ENCODE measurements at regions not wholly inside any gene's neighbourhood (a gene's known extent, or its start where the extent isn't known, plus 50 kb on each side); places are given as distances from the start of the nearest gene placed in this dataset.

- no peaks in the 10 kb centered on the region for H3K4me1 Mint-ChIP-seq
- H3K9me3 Mint-ChIP-seq, result no peaks in the 10 kb centered on the region
- H3K4me3 Mint-ChIP-seq, result no peak overlapping the region
- H3K27me3 Mint-ChIP-seq, result peaks cover 12% of the 10 kb centered on the region
- CTCF ChIA-PET, result no interaction called here
- no peaks in the 10 kb centered on the region for H3K36me3 Mint-ChIP-seq
- no peak for DNase-seq
- no peak overlapping the region for H3K27ac Mint-ChIP-seq
Observed at GRCh38 chr15:60083318-60083717, 79.2 kb downstream of the FOXB1 start.

- H3K9me3 Mint-ChIP-seq, result no peaks in the 10 kb centered on the region
- DNase-seq, result no peak
- no peaks in the 10 kb centered on the region for H3K4me1 Mint-ChIP-seq
- H3K36me3 Mint-ChIP-seq, result no peaks in the 10 kb centered on the region
- H3K27me3 Mint-ChIP-seq, result peaks cover 17% of the 10 kb centered on the region
- CTCF ChIA-PET, result interaction anchor here (0.7 kb wide), 1 partner anchor 20 kb away, joined by 3 read pairs; no protein-coding TSS in a partner anchor
- H3K4me3 Mint-ChIP-seq, result no peak overlapping the region
- no peak overlapping the region for H3K27ac Mint-ChIP-seq
Observed at GRCh38 chr15:60086681-60087429, 82.7 kb downstream of the FOXB1 start.

DNA sequence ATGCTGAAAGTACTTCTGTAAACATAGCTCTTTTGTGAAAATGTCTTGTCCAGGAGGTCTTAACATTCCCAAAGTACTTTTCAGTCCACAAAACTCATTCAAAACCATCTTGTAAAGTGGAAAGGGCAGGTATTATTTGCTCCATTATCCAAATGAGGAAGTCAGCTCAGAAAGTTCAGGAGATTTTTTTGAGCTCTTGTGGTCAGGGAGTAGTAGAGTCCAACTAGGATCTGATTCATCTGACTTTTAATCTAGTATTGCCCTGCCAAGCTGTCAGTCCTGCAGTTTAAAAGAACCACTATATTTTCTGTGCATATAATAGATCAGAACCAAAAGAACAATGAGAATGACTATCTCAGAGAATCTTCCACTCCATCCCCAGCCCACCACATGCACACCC is 83.5 kb downstream of the FOXB1 start:
- H3K36me3 Mint-ChIP-seq, result no peaks in the 10 kb centered on the region
- no peak overlapping the region for H3K27ac Mint-ChIP-seq
- CTCF ChIA-PET, result interaction anchor here (0.7 to 1.1 kb wide), 2 partner anchors 12 to 20 kb away, joined by 3 read pairs; no protein-coding TSS in a partner anchor
- no peaks in the 10 kb centered on the region for H3K4me1 Mint-ChIP-seq
- H3K27me3 Mint-ChIP-seq, result peaks cover 17% of the 10 kb centered on the region
- no peaks in the 10 kb centered on the region for H3K9me3 Mint-ChIP-seq
- H3K4me3 Mint-ChIP-seq, result no peak overlapping the region
- no peak for DNase-seq

- H3K27ac Mint-ChIP-seq, result no peak overlapping the region
- no peak overlapping the region for H3K4me3 Mint-ChIP-seq
- no peaks in the 10 kb centered on the region for H3K36me3 Mint-ChIP-seq
- CTCF ChIA-PET, result interaction anchor here (1.1 kb wide), 1 partner anchor 43 kb away, joined by 3 read pairs; no protein-coding TSS in a partner anchor
- peaks cover 28% of the 10 kb centered on the region for H3K27me3 Mint-ChIP-seq
- DNase-seq, result no peak
- H3K9me3 Mint-ChIP-seq, result no peaks in the 10 kb centered on the region
- no peaks in the 10 kb centered on the region for H3K4me1 Mint-ChIP-seq
Observed at GRCh38 chr15:60090747-60091146, 86.6 kb downstream of the FOXB1 start.

DNA sequence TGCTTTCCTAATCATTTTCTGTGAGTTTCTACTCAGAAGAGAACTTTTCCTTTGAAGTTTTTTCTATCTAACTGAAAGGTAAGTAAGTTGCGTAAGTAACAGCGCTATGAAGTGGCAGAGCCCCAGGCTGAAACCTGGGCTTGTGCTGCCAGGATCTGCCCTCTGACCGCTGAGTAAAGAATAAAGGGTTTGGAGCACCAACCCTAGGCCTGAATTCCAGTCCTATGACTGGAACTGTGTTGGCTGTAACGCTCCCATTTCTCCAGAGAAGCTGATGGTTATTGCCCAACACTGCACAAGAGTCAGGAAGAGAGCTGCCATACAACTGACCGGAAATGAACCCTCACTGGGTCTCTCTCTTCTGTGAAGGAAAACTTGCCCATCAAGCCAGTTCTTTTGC is 87.0 kb downstream of the FOXB1 start:
- Mint-ChIP-seq H3K9me3 (no peaks in the 10 kb centered on the region), H3K27me3 (peaks cover 28% of the 10 kb centered on the region), H3K36me3 (no peaks in the 10 kb centered on the region), H3K4me1 (no peaks in the 10 kb centered on the region), H3K4me3 (no peak overlapping the region), H3K27ac (no peak overlapping the region)
- CTCF ChIA-PET, result interaction anchor here (1.1 kb wide), 1 partner anchor 43 kb away, joined by 3 read pairs; no protein-coding TSS in a partner anchor
- no peak for DNase-seq

- Mint-ChIP-seq H3K27ac (no peak overlapping the region), H3K4me1 (no peaks in the 10 kb centered on the region), H3K36me3 (no peaks in the 10 kb centered on the region), H3K4me3 (no peak overlapping the region), H3K9me3 (peaks cover 2% of the 10 kb centered on the region), H3K27me3 (peaks cover 28% of the 10 kb centered on the region)
- CTCF ChIA-PET, result no interaction called here
- no peak for DNase-seq
Observed at GRCh38 chr15:60091911-60092310, 87.8 kb downstream of the FOXB1 start.

GRCh38 chr15:60093273-60094067 is 89.4 kb downstream of the FOXB1 start:
- Mint-ChIP-seq H3K27ac (no peak overlapping the region), H3K9me3 (peaks cover 2% of the 10 kb centered on the region), H3K4me1 (no peaks in the 10 kb centered on the region), H3K27me3 (peaks cover 27% of the 10 kb centered on the region), H3K36me3 (no peaks in the 10 kb centered on the region), H3K4me3 (no peak overlapping the region)
- CTCF ChIA-PET, result no interaction called here
- no peak for DNase-seq

- Mint-ChIP-seq H3K4me3 (no peak overlapping the region), H3K9me3 (peaks cover 2% of the 10 kb centered on the region), H3K4me1 (no peaks in the 10 kb centered on the region), H3K27ac (no peak overlapping the region), H3K27me3 (peaks cover 24% of the 10 kb centered on the region), H3K36me3 (no peaks in the 10 kb centered on the region)
- DNase-seq, result no peak
- CTCF ChIA-PET, result interaction anchor here (0.6 kb wide), 1 partner anchor 65 kb away, joined by 3 read pairs; no protein-coding TSS in a partner anchor
Observed at GRCh38 chr15:60095711-60096110, 91.6 kb downstream of the FOXB1 start.

DNA sequence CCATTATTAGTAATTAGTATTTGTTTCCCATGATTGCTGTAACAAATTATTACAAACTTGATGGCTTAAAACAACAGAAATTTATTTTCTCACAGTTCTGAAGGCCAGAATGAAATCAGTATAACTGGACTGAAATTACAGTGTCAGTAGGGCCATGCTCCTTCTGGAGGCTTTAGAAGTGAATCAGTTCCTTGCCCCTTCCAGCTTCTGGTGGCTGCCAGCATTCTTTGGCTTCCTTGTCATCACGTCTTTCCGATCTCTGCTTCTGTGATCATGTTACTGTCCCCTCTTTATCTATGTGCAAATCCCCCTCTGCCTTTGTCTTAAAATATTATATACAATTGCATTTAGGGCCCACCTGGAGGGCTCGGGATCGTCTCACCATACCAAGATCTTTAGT is 92.0 kb downstream of the FOXB1 start:
- no peak overlapping the region for H3K27ac Mint-ChIP-seq
- CTCF ChIA-PET, result interaction anchor here (0.6 kb wide), 1 partner anchor 65 kb away, joined by 3 read pairs; no protein-coding TSS in a partner anchor
- no peak overlapping the region for H3K4me3 Mint-ChIP-seq
- no peaks in the 10 kb centered on the region for H3K36me3 Mint-ChIP-seq
- peaks cover 22% of the 10 kb centered on the region for H3K27me3 Mint-ChIP-seq
- no peak for DNase-seq
- no peaks in the 10 kb centered on the region for H3K4me1 Mint-ChIP-seq
- H3K9me3 Mint-ChIP-seq, result peaks cover 2% of the 10 kb centered on the region

GRCh38 chr15:60101416-60101815 is 97.3 kb downstream of the FOXB1 start:
- no peaks in the 10 kb centered on the region for H3K4me1 Mint-ChIP-seq
- H3K9me3 Mint-ChIP-seq, result peaks cover 4% of the 10 kb centered on the region
- H3K27ac Mint-ChIP-seq, result no peak overlapping the region
- peaks cover 11% of the 10 kb centered on the region for H3K27me3 Mint-ChIP-seq
- no peak for DNase-seq
- no peak overlapping the region for H3K4me3 Mint-ChIP-seq
- no peaks in the 10 kb centered on the region for H3K36me3 Mint-ChIP-seq
- CTCF ChIA-PET, result no interaction called here

GRCh38 chr15:60102748-60103147 is 98.6 kb downstream of the FOXB1 start:
- no peak overlapping the region for H3K27ac Mint-ChIP-seq
- no peaks in the 10 kb centered on the region for H3K36me3 Mint-ChIP-seq
- peaks cover 9% of the 10 kb centered on the region for H3K27me3 Mint-ChIP-seq
- no peak for DNase-seq
- CTCF ChIA-PET, result no interaction called here
- H3K4me1 Mint-ChIP-seq, result no peaks in the 10 kb centered on the region
- no peak overlapping the region for H3K4me3 Mint-ChIP-seq
- peaks cover 5% of the 10 kb centered on the region for H3K9me3 Mint-ChIP-seq

DNA sequence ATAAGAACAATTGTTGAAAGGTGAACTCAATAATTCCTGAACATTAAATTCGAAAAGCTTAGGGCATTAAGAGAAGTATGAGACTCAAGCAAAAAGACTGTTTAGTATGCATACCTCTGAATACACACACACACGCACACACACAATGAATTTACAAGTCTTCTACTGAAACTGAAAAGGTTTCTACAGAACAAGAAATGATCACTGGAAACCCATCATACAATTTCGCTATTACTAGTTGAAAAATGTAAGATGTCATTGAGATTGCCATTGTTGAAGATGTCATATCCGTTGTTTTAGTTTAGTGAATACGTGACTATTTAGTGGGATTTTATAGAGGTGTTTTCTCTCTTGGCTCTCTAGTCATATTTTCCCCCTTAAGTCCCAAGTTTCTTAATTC is 106.8 kb downstream of the FOXB1 start:
- H3K9me3 Mint-ChIP-seq, result peaks cover 3% of the 10 kb centered on the region
- no peaks in the 10 kb centered on the region for H3K4me1 Mint-ChIP-seq
- CTCF ChIA-PET, result no interaction called here
- H3K27me3 Mint-ChIP-seq, result peaks cover 5% of the 10 kb centered on the region
- no peak overlapping the region for H3K4me3 Mint-ChIP-seq
- no peak overlapping the region for H3K27ac Mint-ChIP-seq
- H3K36me3 Mint-ChIP-seq, result no peaks in the 10 kb centered on the region
- no peak for DNase-seq

GRCh38 chr15:60115579-60116380 is 111.7 kb downstream of the FOXB1 start:
- no peak for DNase-seq
- H3K4me3 Mint-ChIP-seq, result no peak overlapping the region
- CTCF ChIA-PET, result interaction anchor here (1.4 kb wide), 1 partner anchor 12 kb away, joined by 4 read pairs; no protein-coding TSS in a partner anchor
- H3K27ac Mint-ChIP-seq, result no peak overlapping the region
- no peaks in the 10 kb centered on the region for H3K9me3 Mint-ChIP-seq
- no peaks in the 10 kb centered on the region for H3K36me3 Mint-ChIP-seq
- H3K4me1 Mint-ChIP-seq, result peaks cover 13% of the 10 kb centered on the region
- peaks cover 15% of the 10 kb centered on the region for H3K27me3 Mint-ChIP-seq

Data from activated naive CD4-positive, alpha-beta T cell treated with anti-CD3 and anti-CD28 coated beads, Interleukin-2, amount 10 ng/mL, durations not matched to agents 7 days and 5 days (primary cell).